Hypothalamus (tissue), 51 donors: ENCODE measurements at regions not wholly inside any gene's neighbourhood (a gene's known extent, or its start where the extent isn't known, plus 50 kb on each side); places are given as distances from the start of the nearest gene placed in this dataset.
A peak's percentile ranks its signal among the peaks of the same experiment; 100 is the strongest.
"Not testable (repeated sequence)": the region's sequence is repeated elsewhere in the genome, so short reads cannot be mapped to it uniquely, and the experiment has no call there.

ENCODE experiments used
- DNase-seq, 51 donors: peaks; one replicate each; lab custom pipeline; 2025; lab: John Stamatoyannopoulos, UW

- DNase-seq, result not testable (repeated sequence)
These were observed 290.2 kb downstream of the RAB38 start for GRCh38 chr11:87885084-87885483.

GRCh38 chr11:87879118-87879517 lies 296.1 kb downstream of the RAB38 start:
- DNase-seq, result no peak

- peak in 3 of 51 donors; percentile 0 to 15 (median 1) for DNase-seq
These were observed 296.8 kb downstream of the RAB38 start for GRCh38 chr11:87878373-87878825.

- no peak for DNase-seq
These were observed 304.2 kb downstream of the RAB38 start for GRCh38 chr11:87871056-87871455.

GRCh38 chr11:87870086-87870485 lies 305.2 kb downstream of the RAB38 start:
- DNase-seq, result no peak

- no peak for DNase-seq
These were observed 308.3 kb downstream of the RAB38 start for GRCh38 chr11:87866951-87867350.

GRCh38 chr11:87861030-87861429 lies 314.2 kb downstream of the RAB38 start:
- no peak for DNase-seq

- peak in 3 of 51 donors; percentile 1 to 14 (median 3) for DNase-seq
These were observed 315.6 kb downstream of the RAB38 start for GRCh38 chr11:87859636-87860035.

- no peak for DNase-seq
These were observed 323.4 kb downstream of the RAB38 start for GRCh38 chr11:87851827-87852226.

GRCh38 chr11:87851234-87851633 lies 324.0 kb downstream of the RAB38 start:
- DNase-seq, result no peak

GRCh38 chr11:87849216-87849615 lies 326.0 kb downstream of the RAB38 start:
- DNase-seq, result no peak

- DNase-seq, result no peak
These were observed 334.5 kb downstream of the RAB38 start for GRCh38 chr11:87840786-87841185.

- DNase-seq, result no peak
These were observed 343.0 kb downstream of the RAB38 start for GRCh38 chr11:87832211-87832610.

GRCh38 chr11:87820011-87820410 lies 355.2 kb downstream of the RAB38 start:
- DNase-seq, result peak in 1 of 51 donors; percentile 9

GRCh38 chr11:87819151-87819550 lies 356.1 kb downstream of the RAB38 start:
- peak in 1 of 51 donors; percentile 64 for DNase-seq

- DNase-seq, result no peak
These were observed 362.5 kb downstream of the RAB38 start for GRCh38 chr11:87812571-87813365.

GRCh38 chr11:87810486-87810885 lies 364.8 kb downstream of the RAB38 start:
- DNase-seq, result no peak

- no peak for DNase-seq
These were observed 366.0 kb downstream of the RAB38 start for GRCh38 chr11:87809256-87809655.

- no peak for DNase-seq
These were observed 371.1 kb downstream of the RAB38 start for GRCh38 chr11:87804176-87804575.

GRCh38 chr11:87803748-87804147 lies 371.5 kb downstream of the RAB38 start:
- no peak for DNase-seq

GRCh38 chr11:87784862-87785261 lies 390.4 kb downstream of the RAB38 start:
- not testable (repeated sequence) for DNase-seq

GRCh38 chr11:87780068-87780413 lies 395.2 kb downstream of the RAB38 start:
- no peak for DNase-seq
